ENCODE measurements at regions not wholly inside any gene's neighbourhood (a gene's known extent, or its start where the extent isn't known, plus 50 kb on each side); places are given as distances from the start of the nearest gene placed in this dataset.

- H3K36me3 ChIP-seq (replicated peaks in 1 of 2; ENCODE audit: control insufficient read depth in 1 of 2, insufficient read depth in 2 of 2, low read length in 2 of 2) = no peaks in the 10 kb centered on the region
- intact Hi-C loops (cut with micrococcal nuclease; ENCODE audit: unreplicated experiment) = no loop called here
- FAIRE-seq (no peak), DNase-seq (ENCODE audit: low spot score) (peak; percentile 1), ATAC-seq (no peak)
- H4K20me1 ChIP-seq (ENCODE audit: insufficient read depth, low read length) = no peaks in the 10 kb centered on the region
- ChIA-PET POLR2A (no interaction called here), CTCF (ENCODE audit: low intra/inter-chr PET ratio, low total read pairs) (no interaction called here)
- no peak overlapping the region for H3K4me3 ChIP-seq (replicated peaks in 1 of 3; ENCODE audit: insufficient read depth in 1 of 3, low read depth in 2 of 3, low read length in 3 of 3)
- no peaks in the 10 kb centered on the region for H3K9me3 ChIP-seq (ENCODE audit: low read length)
- H3K4me1 ChIP-seq (ENCODE audit: insufficient read depth, low read length) = no peaks in the 10 kb centered on the region
- no peaks in the 10 kb centered on the region for H3K27me3 ChIP-seq (ENCODE audit: control insufficient read depth in 1 of 2, insufficient read depth in 2 of 2, low read length in 2 of 2)
- in situ Hi-C loops (cut with HindIII; ENCODE audit: extremely low pct_ligation_motif_present, low pct_unique_long_range_greater_than_20kb) = no loop called here
- no CpG with 5 or more reads among the region's 3 CpGs for WGBS (ENCODE audit: low lambda C conversion rate)
- no peak overlapping the region for H3K4me2 ChIP-seq (ENCODE audit: low read depth, low read length)
- no peak overlapping the region for H3K9ac ChIP-seq (ENCODE audit: insufficient read depth, low read depth, low read length)
- no peaks in the 10 kb centered on the region for H3K79me2 ChIP-seq (ENCODE audit: insufficient read depth, low read length)
- H3K27ac ChIP-seq (ENCODE audit: extremely low read length, insufficient read depth, low read length) = no peak overlapping the region
- no peak overlapping the region for H2AFZ ChIP-seq (ENCODE audit: low read length)
- no peak for TF ChIP-seq JARID2 (CRISPR knock-in tag; IDR thresholded peaks at IDR 0.05; ENCODE audit: insufficient replicate concordance)
- TF ChIP-seq ZBTB7B (CRISPR knock-in tag; IDR thresholded peaks at IDR 0.05) = no peak
- no peak for TF ChIP-seq ZNF674 (CRISPR knock-in tag; IDR thresholded peaks at IDR 0.05; ENCODE audit: low read depth)
- no peak for TF ChIP-seq ZMAT5 (CRISPR knock-in tag; IDR thresholded peaks at IDR 0.05; ENCODE audit: borderline replicate concordance, low read depth)
- no peak for TF ChIP-seq ZNF609 (CRISPR knock-in tag; IDR thresholded peaks at IDR 0.05; ENCODE audit: borderline replicate concordance)
- no peak for TF ChIP-seq GATA4 (IDR thresholded peaks at IDR 0.05; ENCODE audit: borderline replicate concordance, low read depth)
- no peak for TF ChIP-seq ZNF367 (CRISPR knock-in tag; IDR thresholded peaks at IDR 0.05; ENCODE audit: borderline replicate concordance)
- TF ChIP-seq HNRNPK (IDR thresholded peaks at IDR 0.05; ENCODE audit: low read depth, low read length, poor library complexity, severe bottlenecking) = no peak
- no peak for TF ChIP-seq MZF1 (CRISPR knock-in tag; IDR thresholded peaks at IDR 0.05; ENCODE audit: borderline replicate concordance)
- no peak for TF ChIP-seq SALL2 (CRISPR knock-in tag; IDR thresholded peaks at IDR 0.05)
- no peak for TF ChIP-seq NR2C2 (CRISPR knock-in tag; IDR thresholded peaks at IDR 0.05; ENCODE audit: borderline replicate concordance)
- TF ChIP-seq, protein P1, sequence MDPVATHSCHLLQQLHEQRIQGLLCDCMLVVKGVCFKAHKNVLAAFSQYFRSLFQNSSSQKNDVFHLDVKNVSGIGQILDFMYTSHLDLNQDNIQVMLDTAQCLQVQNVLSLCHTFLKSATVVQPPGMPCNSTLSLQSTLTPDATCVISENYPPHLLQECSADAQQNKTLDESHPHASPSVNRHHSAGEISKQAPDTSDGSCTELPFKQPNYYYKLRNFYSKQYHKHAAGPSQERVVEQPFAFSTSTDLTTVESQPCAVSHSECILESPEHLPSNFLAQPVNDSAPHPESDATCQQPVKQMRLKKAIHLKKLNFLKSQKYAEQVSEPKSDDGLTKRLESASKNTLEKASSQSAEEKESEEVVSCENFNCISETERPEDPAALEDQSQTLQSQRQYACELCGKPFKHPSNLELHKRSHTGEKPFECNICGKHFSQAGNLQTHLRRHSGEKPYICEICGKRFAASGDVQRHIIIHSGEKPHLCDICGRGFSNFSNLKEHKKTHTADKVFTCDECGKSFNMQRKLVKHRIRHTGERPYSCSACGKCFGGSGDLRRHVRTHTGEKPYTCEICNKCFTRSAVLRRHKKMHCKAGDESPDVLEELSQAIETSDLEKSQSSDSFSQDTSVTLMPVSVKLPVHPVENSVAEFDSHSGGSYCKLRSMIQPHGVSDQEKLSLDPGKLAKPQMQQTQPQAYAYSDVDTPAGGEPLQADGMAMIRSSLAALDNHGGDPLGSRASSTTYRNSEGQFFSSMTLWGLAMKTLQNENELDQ (CRISPR knock-in tag; IDR thresholded peaks at IDR 0.05; ENCODE audit: borderline replicate concordance) = no peak
- no peak for TF ChIP-seq ZNF567 (CRISPR knock-in tag; IDR thresholded peaks at IDR 0.05; ENCODE audit: borderline replicate concordance)
- no peak for TF ChIP-seq PHF8 (CRISPR knock-in tag; IDR thresholded peaks at IDR 0.05)
- TF ChIP-seq ZNF510 (CRISPR knock-in tag; IDR thresholded peaks at IDR 0.05; ENCODE audit: low read depth) = no peak
- TF ChIP-seq ZNF564 (CRISPR knock-in tag; IDR thresholded peaks at IDR 0.05) = no peak
- no peak for TF ChIP-seq SIX4 (CRISPR knock-in tag; IDR thresholded peaks at IDR 0.05)
- TF ChIP-seq IKZF4 (CRISPR knock-in tag; IDR thresholded peaks at IDR 0.05; ENCODE audit: borderline replicate concordance, low read depth, not compliant biosample characterization) = no peak
- no TSS peak for BruUV-seq (replicated peaks)
These were observed 721.0 kb upstream of the NDST4 start for GRCh38 chr4:115834441-115834840.

Measured in HepG2 (cell line).